ENCODE measurements at regions not wholly inside any gene's neighbourhood (a gene's known extent, or its start where the extent isn't known, plus 50 kb on each side); places are given as distances from the start of the nearest gene placed in this dataset.
"Not testable (repeated sequence)": the region's sequence is repeated elsewhere in the genome, so short reads cannot be mapped to it uniquely, and the experiment has no call there.

DNA sequence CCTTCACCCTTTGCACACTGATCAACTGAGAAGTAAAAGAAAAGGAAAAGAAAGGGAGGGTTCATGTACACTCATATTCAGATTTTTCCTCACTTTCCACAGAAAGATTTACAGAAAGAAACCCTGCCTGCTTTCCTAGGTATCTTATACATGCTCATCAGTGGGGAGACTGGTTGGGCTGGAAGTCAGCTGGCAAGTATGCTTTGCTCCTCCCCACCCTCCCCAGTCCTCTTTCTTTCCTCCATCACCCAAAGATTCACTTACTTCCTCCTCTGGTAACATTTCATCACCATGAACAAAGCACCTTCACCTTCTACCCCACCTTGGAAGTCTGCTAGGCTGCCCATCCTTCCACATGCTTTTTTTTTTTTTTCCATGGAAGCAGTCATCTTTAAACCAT is 153.2 kb upstream of the NRBF2 start:
- peaks cover 26% of the 10 kb centered on the region for H3K4me1 Mint-ChIP-seq
- H3K36me3 Mint-ChIP-seq = no peaks in the 10 kb centered on the region
- peaks cover 3% of the 10 kb centered on the region for H3K27me3 Mint-ChIP-seq
- no peak overlapping the region for H3K4me3 Mint-ChIP-seq
- H3K27ac Mint-ChIP-seq = no peak overlapping the region
- peaks cover 12% of the 10 kb centered on the region for H3K9me3 Mint-ChIP-seq

- peaks cover 4% of the 10 kb centered on the region for H3K27me3 Mint-ChIP-seq
- peak overlapping the region; percentile 20 for H3K27ac Mint-ChIP-seq
- H3K36me3 Mint-ChIP-seq = no peaks in the 10 kb centered on the region
- peaks cover 28% of the 10 kb centered on the region for H3K4me1 Mint-ChIP-seq
- H3K4me3 Mint-ChIP-seq = no peak overlapping the region
- peaks cover 14% of the 10 kb centered on the region for H3K9me3 Mint-ChIP-seq
These were observed 154.6 kb upstream of the NRBF2 start for GRCh38 chr10:62978482-62978881.

GRCh38 chr10:62974795-62975194 is 158.3 kb upstream of the NRBF2 start:
- H3K36me3 Mint-ChIP-seq, H3K4me1 Mint-ChIP-seq, H3K4me3 Mint-ChIP-seq, H3K27ac Mint-ChIP-seq: not testable (repeated sequence)
- Mint-ChIP-seq H3K27me3 (peaks cover 10% of the 10 kb centered on the region), H3K9me3 (peaks cover 24% of the 10 kb centered on the region)

DNA sequence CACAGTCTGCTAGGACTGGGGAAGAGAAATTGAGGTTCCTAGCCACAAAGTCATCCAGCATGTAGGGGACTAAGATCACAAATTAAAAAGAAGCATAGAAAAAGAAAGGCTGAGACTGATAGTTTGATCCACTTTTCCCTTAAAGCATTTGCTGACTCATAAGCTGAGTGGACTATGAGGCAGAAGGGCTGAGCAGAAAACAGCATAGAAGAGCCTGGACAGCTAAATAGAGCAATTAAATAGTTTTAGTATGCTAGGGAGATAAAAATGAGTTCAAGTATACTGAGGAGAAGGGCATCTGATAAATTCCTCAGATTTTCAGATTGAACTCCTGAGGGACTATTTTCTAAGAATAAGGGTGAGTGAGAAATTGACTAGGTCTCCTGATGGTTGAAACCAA is 155.9 kb upstream of the EGR2 start:
- Mint-ChIP-seq H3K4me1 (peaks cover 5% of the 10 kb centered on the region), H3K27me3 (peaks cover 19% of the 10 kb centered on the region), H3K36me3 (peaks cover 2% of the 10 kb centered on the region), H3K4me3 (no peak overlapping the region), H3K9me3 (peaks cover 24% of the 10 kb centered on the region), H3K27ac (no peak overlapping the region)

- H3K4me1 Mint-ChIP-seq = no peaks in the 10 kb centered on the region
- no peak overlapping the region for H3K27ac Mint-ChIP-seq
- peaks cover 23% of the 10 kb centered on the region for H3K27me3 Mint-ChIP-seq
- no peaks in the 10 kb centered on the region for H3K36me3 Mint-ChIP-seq
- no peak overlapping the region for H3K4me3 Mint-ChIP-seq
- no peaks in the 10 kb centered on the region for H3K9me3 Mint-ChIP-seq
These were observed 147.9 kb upstream of the EGR2 start for GRCh38 chr10:62964026-62964425.

DNA sequence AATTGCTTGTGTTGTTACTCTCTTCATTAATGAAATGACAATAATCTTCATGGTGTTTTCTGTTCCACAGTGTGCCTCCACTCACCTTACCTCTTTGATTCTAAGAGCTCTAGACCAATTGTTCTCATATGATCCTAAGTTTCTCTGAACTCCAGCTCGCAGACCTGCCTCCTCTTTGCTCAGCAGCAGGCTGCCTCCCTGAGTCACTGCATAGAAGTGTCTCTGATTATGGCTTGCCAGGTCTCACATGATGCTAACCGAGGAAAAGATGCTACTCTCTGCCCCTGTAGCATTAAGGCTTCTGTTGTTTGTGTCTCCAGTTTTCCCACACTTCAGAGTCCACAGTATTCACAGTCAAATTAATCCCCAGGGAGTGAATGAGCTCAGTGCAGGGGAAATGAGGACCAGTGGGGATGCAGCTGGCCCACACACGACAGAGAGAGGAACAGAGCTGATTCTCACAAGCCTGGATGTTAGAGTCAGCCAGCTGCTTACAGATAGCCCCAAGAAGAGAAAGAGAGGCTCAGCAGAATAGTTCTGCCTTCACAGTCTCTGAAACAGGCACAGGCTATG is 145.9 kb upstream of the EGR2 start:
- Mint-ChIP-seq H3K9me3 (no peaks in the 10 kb centered on the region), H3K4me1 (no peaks in the 10 kb centered on the region), H3K36me3 (no peaks in the 10 kb centered on the region), H3K4me3 (no peak overlapping the region), H3K27me3 (peaks cover 19% of the 10 kb centered on the region), H3K27ac (no peak overlapping the region)

DNA sequence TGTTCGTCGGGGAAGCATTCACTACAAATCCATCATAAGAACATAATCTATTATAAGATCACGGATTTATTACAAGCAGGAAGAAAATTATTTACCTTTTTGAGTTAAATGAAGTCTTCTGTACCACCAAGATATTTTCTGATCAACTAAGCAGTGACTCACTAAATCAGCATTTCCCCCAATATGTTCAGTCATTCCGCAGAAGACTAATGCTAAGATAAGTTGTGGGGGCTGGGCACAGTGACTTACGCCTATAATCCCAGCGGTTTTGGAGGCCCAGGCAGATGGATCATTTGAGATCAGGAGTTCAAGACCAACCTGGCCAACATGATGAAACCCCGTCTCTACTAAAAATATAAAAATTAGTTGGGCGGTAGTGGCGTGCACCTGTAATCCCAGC is 144.2 kb upstream of the EGR2 start:
- Mint-ChIP-seq H3K36me3 (no peaks in the 10 kb centered on the region), H3K9me3 (no peaks in the 10 kb centered on the region), H3K4me1 (no peaks in the 10 kb centered on the region), H3K4me3 (no peak overlapping the region), H3K27me3 (peaks cover 13% of the 10 kb centered on the region), H3K27ac (no peak overlapping the region)

- Mint-ChIP-seq H3K4me3 (no peak overlapping the region), H3K4me1 (no peaks in the 10 kb centered on the region), H3K27ac (no peak overlapping the region), H3K27me3 (peaks cover 13% of the 10 kb centered on the region), H3K36me3 (no peaks in the 10 kb centered on the region), H3K9me3 (no peaks in the 10 kb centered on the region)
These were observed 143.4 kb upstream of the EGR2 start for GRCh38 chr10:62959553-62959952.

DNA sequence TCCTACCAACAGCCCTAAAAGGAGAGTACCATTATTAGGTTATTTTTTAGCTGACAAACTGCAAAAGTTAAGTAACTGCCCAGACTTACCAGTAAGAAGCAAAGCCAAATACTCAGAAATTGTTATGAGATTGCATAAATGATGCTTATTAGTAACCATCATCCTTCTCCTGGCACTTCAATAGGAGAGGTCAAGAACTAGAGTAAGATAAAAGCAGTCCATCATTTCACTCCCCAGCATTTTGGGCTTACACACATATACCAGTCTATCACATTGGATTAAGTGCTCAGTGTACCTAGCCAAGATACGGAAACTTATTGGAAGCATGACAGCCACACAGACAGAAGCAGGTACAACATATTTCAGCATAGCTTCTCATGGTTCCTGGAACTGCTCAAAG is 142.8 kb upstream of the EGR2 start:
- Mint-ChIP-seq H3K36me3 (no peaks in the 10 kb centered on the region), H3K9me3 (no peaks in the 10 kb centered on the region), H3K4me1 (no peaks in the 10 kb centered on the region), H3K27me3 (peaks cover 11% of the 10 kb centered on the region), H3K27ac (no peak overlapping the region), H3K4me3 (no peak overlapping the region)

DNA sequence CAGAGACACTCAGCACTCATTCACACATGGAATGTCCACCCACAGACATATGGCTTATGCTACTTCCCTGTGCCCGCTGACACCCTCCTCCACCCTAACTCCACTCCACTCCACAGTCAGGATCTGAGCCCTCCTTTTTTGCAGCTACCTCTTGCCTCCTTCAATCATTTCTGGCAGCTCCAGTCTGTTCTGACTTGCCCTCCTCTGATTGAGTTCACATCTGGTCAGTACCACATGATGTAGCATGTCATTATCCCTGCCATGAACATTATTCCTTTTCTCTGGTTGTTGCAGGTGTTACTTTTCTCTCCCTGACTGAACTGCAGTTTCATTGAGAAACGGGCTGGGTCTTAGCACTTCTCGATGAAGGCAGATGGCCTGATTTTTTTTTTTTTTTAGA is 130.1 kb upstream of the EGR2 start:
- H3K9me3 Mint-ChIP-seq = no peaks in the 10 kb centered on the region
- H3K27me3 Mint-ChIP-seq = peaks cover 7% of the 10 kb centered on the region
- no peak overlapping the region for H3K4me3 Mint-ChIP-seq
- no peak overlapping the region for H3K27ac Mint-ChIP-seq
- no peaks in the 10 kb centered on the region for H3K36me3 Mint-ChIP-seq
- no peaks in the 10 kb centered on the region for H3K4me1 Mint-ChIP-seq

DNA sequence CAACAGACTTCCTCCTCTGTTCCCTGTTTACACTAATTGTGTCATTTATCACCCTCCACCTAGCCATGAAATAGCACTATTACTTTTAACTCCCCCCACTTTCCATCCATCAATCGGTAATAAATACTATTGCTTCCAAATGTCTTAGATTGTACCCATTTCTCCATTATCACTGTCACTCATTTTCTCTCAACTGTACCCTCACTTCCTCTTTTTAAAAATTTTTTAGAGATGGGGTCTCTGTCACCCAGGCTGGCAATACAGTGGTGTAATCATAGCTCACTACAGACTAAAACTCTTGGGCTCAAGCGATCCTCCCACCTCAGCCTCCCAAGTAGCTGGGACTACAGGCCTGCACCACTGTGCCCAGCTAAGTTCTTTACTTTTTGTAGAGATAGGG is 123.5 kb upstream of the EGR2 start:
- Mint-ChIP-seq H3K27me3 (peaks cover 6% of the 10 kb centered on the region), H3K4me3 (no peak overlapping the region), H3K4me1 (no peaks in the 10 kb centered on the region), H3K9me3 (no peaks in the 10 kb centered on the region), H3K36me3 (no peaks in the 10 kb centered on the region), H3K27ac (no peak overlapping the region)

- Mint-ChIP-seq H3K36me3 (no peaks in the 10 kb centered on the region), H3K27me3 (peaks cover 6% of the 10 kb centered on the region), H3K4me3 (no peak overlapping the region), H3K9me3 (no peaks in the 10 kb centered on the region), H3K4me1 (no peaks in the 10 kb centered on the region), H3K27ac (no peak overlapping the region)
These were observed 122.5 kb upstream of the EGR2 start for GRCh38 chr10:62938672-62939071.

DNA sequence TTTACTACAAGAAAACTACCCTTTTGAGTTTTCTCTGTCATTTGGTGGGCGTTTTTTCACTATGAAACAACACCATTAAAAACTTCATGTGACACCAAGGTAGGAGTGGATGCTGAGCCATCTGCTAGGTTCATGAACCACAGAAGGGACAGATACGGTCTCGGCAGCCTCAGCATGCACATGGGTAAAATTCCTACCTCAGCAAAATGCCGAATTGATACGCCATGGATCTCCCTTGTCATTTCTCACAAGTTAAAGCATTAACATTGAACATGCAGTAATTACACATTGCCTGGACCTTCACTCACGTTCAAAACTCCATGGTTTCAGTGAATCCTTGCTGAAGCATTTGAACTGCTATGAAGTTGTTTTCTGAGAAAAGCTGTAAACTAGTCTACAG is 121.5 kb upstream of the EGR2 start:
- H3K9me3 Mint-ChIP-seq = no peaks in the 10 kb centered on the region
- no peaks in the 10 kb centered on the region for H3K4me1 Mint-ChIP-seq
- H3K27me3 Mint-ChIP-seq = peaks cover 9% of the 10 kb centered on the region
- no peaks in the 10 kb centered on the region for H3K36me3 Mint-ChIP-seq
- no peak overlapping the region for H3K4me3 Mint-ChIP-seq
- no peak overlapping the region for H3K27ac Mint-ChIP-seq

DNA sequence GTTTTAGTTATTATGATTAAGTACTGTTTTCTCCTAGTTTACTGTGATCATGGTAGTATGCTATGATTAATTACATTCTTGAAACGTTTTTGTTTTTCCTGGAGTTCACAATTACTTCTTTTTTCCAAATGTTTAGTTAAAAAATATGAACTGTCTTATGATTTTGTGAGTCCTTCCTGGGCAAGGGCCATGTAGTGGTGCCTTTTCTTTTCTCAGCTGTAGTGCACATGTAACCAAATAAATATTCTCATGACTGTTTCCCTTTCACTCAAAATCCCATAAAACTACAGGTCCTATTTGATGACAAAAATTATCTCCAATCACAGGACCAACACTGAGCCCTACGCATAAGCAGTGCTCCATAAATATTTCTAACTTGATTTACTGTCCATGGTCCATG is 118.9 kb upstream of the EGR2 start:
- Mint-ChIP-seq H3K9me3 (no peaks in the 10 kb centered on the region), H3K4me3 (no peak overlapping the region), H3K4me1 (no peaks in the 10 kb centered on the region), H3K27me3 (peaks cover 9% of the 10 kb centered on the region), H3K27ac (no peak overlapping the region), H3K36me3 (no peaks in the 10 kb centered on the region)

- Mint-ChIP-seq H3K36me3 (no peaks in the 10 kb centered on the region), H3K27me3 (peaks cover 9% of the 10 kb centered on the region), H3K4me1 (no peaks in the 10 kb centered on the region)
These were observed 118.1 kb upstream of the EGR2 start for GRCh38 chr10:62934258-62934657.

GRCh38 chr10:62928763-62929162 is 112.6 kb upstream of the EGR2 start:
- not testable (repeated sequence) for H3K27ac Mint-ChIP-seq, H3K4me3 Mint-ChIP-seq, H3K4me1 Mint-ChIP-seq, H3K36me3 Mint-ChIP-seq, H3K9me3 Mint-ChIP-seq, H3K27me3 Mint-ChIP-seq

More at GRCh38 chr10:62934258-62934657, 118.1 kb upstream of the EGR2 start:
- Mint-ChIP-seq H3K9me3 (no peaks in the 10 kb centered on the region), H3K27ac (no peak overlapping the region), H3K4me3 (no peak overlapping the region)

DNA sequence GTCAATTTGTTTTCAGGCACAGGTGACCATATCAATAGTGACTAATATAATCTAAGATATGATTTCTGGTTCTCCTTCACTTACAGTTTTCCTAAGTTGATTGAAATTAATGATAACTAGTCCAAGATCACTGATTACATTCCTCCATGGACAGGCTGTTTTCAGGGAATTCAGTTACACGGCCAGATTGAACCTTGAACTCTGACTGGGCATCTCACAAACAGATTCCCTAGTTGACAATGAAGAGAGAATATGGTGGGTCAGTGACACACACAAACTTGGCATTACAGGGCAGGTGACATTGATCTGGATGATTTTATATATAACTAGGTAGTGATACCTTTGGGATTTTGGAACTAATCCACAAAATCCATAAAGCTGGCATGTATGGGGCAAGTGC is 110.2 kb upstream of the EGR2 start:
- Mint-ChIP-seq H3K4me1 (no peaks in the 10 kb centered on the region), H3K4me3 (no peak overlapping the region), H3K36me3 (no peaks in the 10 kb centered on the region), H3K9me3 (no peaks in the 10 kb centered on the region), H3K27me3 (peaks cover 1% of the 10 kb centered on the region), H3K27ac (no peak overlapping the region)
